ENCODE measurements at regions not wholly inside any gene's neighbourhood (a gene's known extent, or its start where the extent isn't known, plus 50 kb on each side); places are given as distances from the start of the nearest gene placed in this dataset.

GRCh38 chr22:49015459-49015858, 812.2 kb downstream of the BRD1 start:
- CTCF ChIA-PET (ENCODE audit: low intra/inter-chr PET ratio, low total read pairs): no interaction called here

GRCh38 chr22:49014227-49015201, 813.2 kb downstream of the BRD1 start:
- Histone ChIP-seq H2AFZ (ENCODE audit: low read length) (no peak overlapping the region), H3K27ac (ENCODE audit: extremely low read length, insufficient read depth, low read length) (no peak overlapping the region), H3K4me3 (replicated peaks in 1 of 3; ENCODE audit: insufficient read depth in 1 of 3, low read depth in 2 of 3, low read length in 3 of 3) (no peak overlapping the region), H3K4me1 (ENCODE audit: insufficient read depth, low read length) (peaks cover 17% of the 10 kb centered on the region), H3K4me2 (ENCODE audit: low read depth, low read length) (no peak overlapping the region), H3K27me3 (ENCODE audit: control insufficient read depth in 1 of 2, insufficient read depth in 2 of 2, low read length in 2 of 2) (peaks cover 5 to 78% of the 10 kb centered on the region in 2 experiments; a peak in 4 of 5 replicates), H3K36me3 (replicated peaks in 1 of 2; ENCODE audit: control insufficient read depth in 1 of 2, insufficient read depth in 2 of 2, low read length in 2 of 2) (no peaks in the 10 kb centered on the region), H3K9me3 (ENCODE audit: low read length) (no peaks in the 10 kb centered on the region), H3K9ac (ENCODE audit: insufficient read depth, low read depth, low read length) (no peak overlapping the region), H4K20me1 (ENCODE audit: insufficient read depth, low read length) (no peaks in the 10 kb centered on the region), H3K79me2 (ENCODE audit: insufficient read depth, low read length) (no peaks in the 10 kb centered on the region)
- TF ChIP-seq HMG20A (CRISPR knock-in tag; IDR thresholded peaks at IDR 0.05; ENCODE audit: borderline replicate concordance): no peak
- TF ChIP-seq ZNF501 (CRISPR knock-in tag; IDR thresholded peaks at IDR 0.05): no peak
- TF ChIP-seq ZNF644 (CRISPR knock-in tag; IDR thresholded peaks at IDR 0.05; ENCODE audit: low read depth): no peak
- no peak for TF ChIP-seq HOXA5 (CRISPR knock-in tag; IDR thresholded peaks at IDR 0.05)
- TF ChIP-seq ZNF382 (CRISPR knock-in tag; IDR thresholded peaks at IDR 0.05; ENCODE audit: borderline replicate concordance): no peak
- TF ChIP-seq SMARCE1 (IDR thresholded peaks at IDR 0.05; ENCODE audit: borderline replicate concordance): no peak
- TF ChIP-seq MED1 (CRISPR knock-in tag; IDR thresholded peaks at IDR 0.05): no peak
- no peak for TF ChIP-seq ZNF317 (CRISPR knock-in tag; IDR thresholded peaks at IDR 0.05)
- no peak for TF ChIP-seq NFATC3 (CRISPR knock-in tag; IDR thresholded peaks at IDR 0.05)
- no peak for TF ChIP-seq MTA3 (CRISPR knock-in tag; IDR thresholded peaks at IDR 0.05)
- TF ChIP-seq NFE2L2 (IDR thresholded peaks at IDR 0.05; ENCODE audit: low read length): no peak
- no peak for TF ChIP-seq TARDBP (CRISPR knock-in tag; IDR thresholded peaks at IDR 0.05)
- TF ChIP-seq ZFX (CRISPR knock-in tag; IDR thresholded peaks at IDR 0.05; ENCODE audit: low read depth): no peak
- no peak for TF ChIP-seq TCF7 (IDR thresholded peaks at IDR 0.05; ENCODE audit: low read depth)
- TF ChIP-seq ZNF776 (CRISPR knock-in tag; IDR thresholded peaks at IDR 0.05): no peak
- intact Hi-C loops (cut with micrococcal nuclease; ENCODE audit: unreplicated experiment): no loop called here
- ChIA-PET POLR2A (no interaction called here), CTCF (ENCODE audit: low intra/inter-chr PET ratio, low total read pairs) (no interaction called here)
- no TSS peak for BruUV-seq (replicated peaks)
- FAIRE-seq: no peak
- no peak for DNase-seq (ENCODE audit: low spot score)
- in situ Hi-C loops (cut with HindIII; ENCODE audit: extremely low pct_ligation_motif_present, low pct_unique_long_range_greater_than_20kb): no loop called here
- WGBS (ENCODE audit: low lambda C conversion rate): 34% methylated on average over 11 of the region's 24 CpGs
- ATAC-seq: no peak

More at GRCh38 chr22:49015459-49015858, 812.2 kb downstream of the BRD1 start:
- no peaks in the 10 kb centered on the region for H3K36me3 ChIP-seq (replicated peaks in 1 of 2; ENCODE audit: control insufficient read depth in 1 of 2, insufficient read depth in 2 of 2, low read length in 2 of 2)
- ATAC-seq: no peak
- no peak overlapping the region for H3K4me2 ChIP-seq (ENCODE audit: low read depth, low read length)
- no peak overlapping the region for H3K9ac ChIP-seq (ENCODE audit: insufficient read depth, low read depth, low read length)
- BruUV-seq (replicated peaks): no TSS peak
- POLR2A ChIA-PET: no interaction called here
- no peak overlapping the region for H2AFZ ChIP-seq (ENCODE audit: low read length)
- intact Hi-C loops (cut with micrococcal nuclease; ENCODE audit: unreplicated experiment): no loop called here
- 36% methylated on average over 12 of the region's 13 CpGs for WGBS (ENCODE audit: low lambda C conversion rate)
- no peaks in the 10 kb centered on the region for H3K9me3 ChIP-seq (ENCODE audit: low read length)
- TF ChIP-seq ZNF44 (CRISPR knock-in tag; IDR thresholded peaks at IDR 0.05) (no peak), HHEX (CRISPR knock-in tag; IDR thresholded peaks at IDR 0.05) (no peak), DNMT3B (CRISPR knock-in tag; conservative IDR thresholded peaks at IDR 0.05) (no peak), ZNF773 (CRISPR knock-in tag; IDR thresholded peaks at IDR 0.05; ENCODE audit: borderline replicate concordance) (no peak), ZNF720 (CRISPR knock-in tag; IDR thresholded peaks at IDR 0.05) (no peak), CBX5 (CRISPR knock-in tag; IDR thresholded peaks at IDR 0.05; ENCODE audit: borderline replicate concordance) (no peak), CENPX (CRISPR knock-in tag; IDR thresholded peaks at IDR 0.05) (no peak), DNMT1 (CRISPR knock-in tag; IDR thresholded peaks at IDR 0.05) (no peak), CENPBD1 (CRISPR knock-in tag; IDR thresholded peaks at IDR 0.05; ENCODE audit: borderline replicate concordance, low read depth) (no peak), ZNF678 (CRISPR knock-in tag; IDR thresholded peaks at IDR 0.05) (no peak), ZNF34 (CRISPR knock-in tag; IDR thresholded peaks at IDR 0.05; ENCODE audit: borderline replicate concordance) (no peak), CC2D1A (CRISPR knock-in tag; IDR thresholded peaks at IDR 0.05) (no peak), ZNF180 (CRISPR knock-in tag; IDR thresholded peaks at IDR 0.05; ENCODE audit: borderline replicate concordance, low read depth) (no peak)
- H3K4me3 ChIP-seq (replicated peaks in 1 of 3; ENCODE audit: insufficient read depth in 1 of 3, low read depth in 2 of 3, low read length in 3 of 3): no peak overlapping the region
- DNase-seq (ENCODE audit: low spot score): no peak
- peaks cover 17% of the 10 kb centered on the region for H3K4me1 ChIP-seq (ENCODE audit: insufficient read depth, low read length)
- no peak overlapping the region for H3K27ac ChIP-seq (ENCODE audit: extremely low read length, insufficient read depth, low read length)
- no peak for FAIRE-seq
- no peaks in the 10 kb centered on the region for H3K79me2 ChIP-seq (ENCODE audit: insufficient read depth, low read length)
- H3K27me3 ChIP-seq (ENCODE audit: control insufficient read depth in 1 of 2, insufficient read depth in 2 of 2, low read length in 2 of 2): peaks cover 5 to 84% of the 10 kb centered on the region in 2 experiments; a peak in 4 of 5 replicates
- in situ Hi-C loops (cut with HindIII; ENCODE audit: extremely low pct_ligation_motif_present, low pct_unique_long_range_greater_than_20kb): no loop called here
- H4K20me1 ChIP-seq (ENCODE audit: insufficient read depth, low read length): no peaks in the 10 kb centered on the region

Measured in HepG2 (cell line).